Esophagus muscularis mucosa (tissue), 4 donors: ENCODE measurements at regions not wholly inside any gene's neighbourhood (a gene's known extent, or its start where the extent isn't known, plus 50 kb on each side); places are given as distances from the start of the nearest gene placed in this dataset.

Source experiments
- DNase-seq: peaks from one replicate; pipeline ENCODE4 v3.0.0-alpha.2; 2017; ENCODE audit errors: extremely low spot score
- H3K27ac ChIP-seq, 4 donors: fragments of 200-600 bp; sonication (generic); replicated peaks in 1 of 4; 1 replicate in 3 of 4; 2 replicates in 1 of 4; pipeline ENCODE4 v1.5.1; 2016 to 2019; ENCODE audit warnings: mild to moderate bottlenecking in 1 of 4
- H3K27me3 ChIP-seq, 4 donors: fragments of 200-600 bp; sonication (generic); one replicate each; pipeline versions ENCODE4 v1.5.1 to v1.6.0; 2016 to 2019
- H3K36me3 ChIP-seq, 4 donors: fragments of 200-600 bp; sonication (generic); one replicate each; pipeline ENCODE4 v1.5.1; 2016 to 2019
- H3K4me1 ChIP-seq, 4 donors: fragments of 200-600 bp; sonication (generic); one replicate each; pipeline ENCODE4 v1.5.1; 2016 to 2019
- H3K4me3 ChIP-seq, 4 donors: fragments of 200-600 bp; sonication (generic); 1 replicate in 2 of 4; 2 replicates in 2 of 4; pipeline ENCODE4 v1.5.1; 2016 to 2019; ENCODE audit warnings: mild to moderate bottlenecking in 4 of 4, moderate library complexity in 1 of 4
- H3K9me3 ChIP-seq, 4 donors: fragments of 200-600 bp; sonication (generic); 1 replicate in 3 of 4; 2 replicates in 1 of 4; pipeline ENCODE4 v1.5.1; 2016 to 2019
- EP300 ChIP-seq: sonication (generic); formaldehyde crosslinking; IDR thresholded peaks from one replicate; pipeline ENCODE4 v1.6.1; 2017; ENCODE audit warnings: antibody characterized with exemption
- POLR2A ChIP-seq: fragments of 450-650 bp; IDR thresholded peaks from one replicate; pipeline ENCODE4 v1.6.1; 2017; ENCODE audit warnings: antibody characterized with exemption, moderate library complexity, mild to moderate bottlenecking, low read depth
- POLR2AphosphoS5 ChIP-seq, 2 donors: sonication (generic); formaldehyde crosslinking; IDR thresholded peaks; one replicate each; pipeline ENCODE4 v1.6.1; 2017; ENCODE audit warnings: antibody characterized with exemption in 2 of 2
- WGBS: methylation state at CpG from one replicate; pipeline ENCODE4 v1.1.5; 2018; 5-methylcytosine and 5-hydroxymethylcytosine counted together
- intact Hi-C: fragments of 100-400 bp; cut with DNase I; formaldehyde crosslinking; loops from one replicate; pipeline ENCODE4 v1.15.1; 2023
- TF ChIP-seq, protein P1 (sequence below), 3 experiments: fragments of 200-600 bp in 2 of 3; fragments of 450-650 bp in 1 of 3; sonication (generic) in 2 of 3; IDR thresholded peaks; one replicate each; pipeline ENCODE4 v1.5.1; 2017 to 2019; ENCODE audit warnings: antibody characterized with exemption in 3 of 3, mild to moderate bottlenecking in 2 of 3, moderate library complexity in 1 of 3

DNA sequence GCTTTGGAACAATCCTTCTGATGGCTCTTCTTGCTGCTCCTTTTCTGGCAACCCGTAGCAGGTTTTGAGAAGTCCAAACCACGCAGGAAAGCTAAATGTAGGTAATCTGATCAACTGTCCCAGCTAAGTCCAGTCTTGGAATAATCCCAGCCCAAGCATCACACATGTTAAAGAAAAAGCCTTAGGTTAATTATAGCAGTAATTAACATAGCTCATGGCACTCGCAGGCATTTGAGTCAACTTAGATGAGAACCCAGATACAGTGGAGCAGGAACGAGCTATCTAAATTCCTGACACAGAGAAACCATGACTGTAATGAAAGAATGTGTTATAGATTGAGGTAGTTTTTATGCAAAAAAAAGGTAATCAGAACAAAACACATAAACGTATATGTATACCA, 844.8 kb downstream of the CDH9 start:
- intact Hi-C loops = no loop called here
- DNase-seq = no peak
- WGBS = 70% methylated on average over 5 of the region's 5 CpGs
- Histone ChIP-seq H3K27me3 (no peaks in the 10 kb centered on the region), H3K4me3 (no peak overlapping the region), H3K36me3 (no peaks in the 10 kb centered on the region), H3K9me3 (no peaks in the 10 kb centered on the region), H3K27ac (no peak overlapping the region), H3K4me1 (no peaks in the 10 kb centered on the region)
- TF ChIP-seq POLR2A (no peak), EP300 (no peak), POLR2AphosphoS5 (IDR thresholded peaks at IDR 0.05) (no peak)
- TF ChIP-seq, protein P1, sequence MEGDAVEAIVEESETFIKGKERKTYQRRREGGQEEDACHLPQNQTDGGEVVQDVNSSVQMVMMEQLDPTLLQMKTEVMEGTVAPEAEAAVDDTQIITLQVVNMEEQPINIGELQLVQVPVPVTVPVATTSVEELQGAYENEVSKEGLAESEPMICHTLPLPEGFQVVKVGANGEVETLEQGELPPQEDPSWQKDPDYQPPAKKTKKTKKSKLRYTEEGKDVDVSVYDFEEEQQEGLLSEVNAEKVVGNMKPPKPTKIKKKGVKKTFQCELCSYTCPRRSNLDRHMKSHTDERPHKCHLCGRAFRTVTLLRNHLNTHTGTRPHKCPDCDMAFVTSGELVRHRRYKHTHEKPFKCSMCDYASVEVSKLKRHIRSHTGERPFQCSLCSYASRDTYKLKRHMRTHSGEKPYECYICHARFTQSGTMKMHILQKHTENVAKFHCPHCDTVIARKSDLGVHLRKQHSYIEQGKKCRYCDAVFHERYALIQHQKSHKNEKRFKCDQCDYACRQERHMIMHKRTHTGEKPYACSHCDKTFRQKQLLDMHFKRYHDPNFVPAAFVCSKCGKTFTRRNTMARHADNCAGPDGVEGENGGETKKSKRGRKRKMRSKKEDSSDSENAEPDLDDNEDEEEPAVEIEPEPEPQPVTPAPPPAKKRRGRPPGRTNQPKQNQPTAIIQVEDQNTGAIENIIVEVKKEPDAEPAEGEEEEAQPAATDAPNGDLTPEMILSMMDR (IDR thresholded peaks at IDR 0.05) = no peak

GRCh38 chr5:26192486-26192885, 845.9 kb downstream of the CDH9 start:
- no peaks in the 10 kb centered on the region for H3K36me3 ChIP-seq
- no peak for DNase-seq
- H3K4me1 ChIP-seq = no peaks in the 10 kb centered on the region
- intact Hi-C loops = no loop called here
- no peaks in the 10 kb centered on the region for H3K9me3 ChIP-seq
- no peak for TF ChIP-seq EP300
- no peak for TF ChIP-seq POLR2A
- no peak for TF ChIP-seq POLR2AphosphoS5 (IDR thresholded peaks at IDR 0.05)
- TF ChIP-seq, protein P1 (IDR thresholded peaks at IDR 0.05) = no peak
- no peak overlapping the region for H3K27ac ChIP-seq
- H3K27me3 ChIP-seq = no peaks in the 10 kb centered on the region
- no peak overlapping the region for H3K4me3 ChIP-seq

- WGBS = 96% methylated on average over 1 of the region's 1 CpG
- no peak for TF ChIP-seq EP300
- TF ChIP-seq, protein P1 (IDR thresholded peaks at IDR 0.05) = no peak
- TF ChIP-seq POLR2AphosphoS5 (IDR thresholded peaks at IDR 0.05) = no peak
- TF ChIP-seq POLR2A = no peak
- DNase-seq = no peak
- H3K4me3 ChIP-seq = no peak overlapping the region
- no peaks in the 10 kb centered on the region for H3K9me3 ChIP-seq
- H3K27me3 ChIP-seq = no peaks in the 10 kb centered on the region
- intact Hi-C loops = no loop called here
- H3K4me1 ChIP-seq = no peaks in the 10 kb centered on the region
- no peaks in the 10 kb centered on the region for H3K36me3 ChIP-seq
- no peak overlapping the region for H3K27ac ChIP-seq
Measured at GRCh38 chr5:26181582-26181981, 856.8 kb downstream of the CDH9 start.

DNA sequence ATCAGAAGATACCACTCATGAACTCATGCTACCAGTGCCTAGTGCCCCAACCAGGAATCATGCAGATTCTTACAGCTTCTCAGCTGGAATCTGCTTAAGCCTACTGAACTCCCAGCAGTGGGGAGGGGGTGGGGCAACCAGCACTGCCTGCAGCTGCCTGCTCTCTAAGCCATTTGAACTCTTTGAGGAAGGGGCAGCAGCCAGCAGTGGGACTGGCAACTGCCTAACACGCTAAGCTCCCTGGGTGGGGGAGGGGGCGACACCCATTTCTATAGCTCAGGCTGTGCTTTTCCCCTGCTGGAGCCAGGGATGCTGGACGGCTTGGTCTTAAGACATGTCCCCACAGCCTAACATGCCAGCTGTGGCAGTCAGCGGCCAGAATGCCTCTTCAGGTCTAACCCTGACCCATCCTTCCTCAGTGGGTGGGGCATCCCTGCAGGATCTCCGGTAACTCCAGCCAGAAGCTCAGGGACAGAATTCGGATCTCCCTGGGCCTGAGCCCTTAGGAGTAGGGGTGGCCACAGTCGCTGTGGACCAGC, 889.7 kb downstream of the CDH9 start:
- no peaks in the 10 kb centered on the region for H3K9me3 ChIP-seq
- no peak overlapping the region for H3K4me3 ChIP-seq
- no peak for DNase-seq
- no peak overlapping the region for H3K27ac ChIP-seq
- no peak for TF ChIP-seq POLR2AphosphoS5 (IDR thresholded peaks at IDR 0.05)
- TF ChIP-seq POLR2A = no peak
- TF ChIP-seq, protein P1 (IDR thresholded peaks at IDR 0.05) = no peak
- TF ChIP-seq EP300 = no peak
- H3K36me3 ChIP-seq = no peaks in the 10 kb centered on the region
- WGBS = 86% methylated on average over 6 of the region's 7 CpGs
- intact Hi-C loops = no loop called here
- no peaks in the 10 kb centered on the region for H3K4me1 ChIP-seq
- H3K27me3 ChIP-seq = no peaks in the 10 kb centered on the region

DNA sequence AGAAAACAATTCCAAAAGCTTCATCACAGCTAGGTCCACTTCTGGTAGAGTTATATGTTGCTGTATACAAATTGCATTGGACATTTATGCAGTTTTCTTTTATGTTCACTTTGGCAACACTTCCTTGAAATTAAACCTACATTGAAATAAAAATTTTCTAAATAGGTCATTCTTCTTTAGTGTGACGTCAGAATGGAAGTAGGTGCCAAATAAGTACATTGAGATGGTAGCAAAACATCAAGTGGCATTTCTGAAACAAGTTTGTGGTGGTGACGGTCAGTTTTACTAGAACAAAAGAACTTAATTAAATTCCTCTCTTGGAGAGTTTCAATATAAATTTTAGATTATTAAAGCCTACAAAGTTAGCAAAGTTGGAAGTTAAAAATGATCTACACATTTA, 895.1 kb downstream of the CDH9 start:
- Histone ChIP-seq H3K9me3 (no peaks in the 10 kb centered on the region), H3K27ac (no peak overlapping the region), H3K27me3 (no peaks in the 10 kb centered on the region), H3K36me3 (no peaks in the 10 kb centered on the region), H3K4me3 (no peak overlapping the region), H3K4me1 (no peaks in the 10 kb centered on the region)
- TF ChIP-seq EP300 (no peak), POLR2AphosphoS5 (IDR thresholded peaks at IDR 0.05) (no peak)
- intact Hi-C loops = no loop called here
- no peak for DNase-seq
- 61% methylated on average over 2 of the region's 2 CpGs for WGBS
